SK-N-SH treated with all-trans-retinoic acid at 6 μM for 48 hours (cell line): ENCODE measurements at regions not wholly inside any gene's neighbourhood (a gene's known extent, or its start where the extent isn't known, plus 50 kb on each side); places are given as distances from the start of the nearest gene placed in this dataset.
A peak's percentile ranks its signal among the peaks of the same experiment; 100 is the strongest.

Experiments used
- ATAC-seq: fragments of 200-7000 bp; cut with Tn5 transposase; 3 replicates; pipeline ENCODE4 v1.9.1; 2020; ENCODE audit warnings: mild to moderate bottlenecking, moderate library complexity
- ARNTL ChIP-seq: fragments of 450-650 bp; formaldehyde crosslinking; IDR thresholded peaks from 2 replicates; pipeline ENCODE4 v1.5.0; 2020; ENCODE audit warnings: low read depth, mild to moderate bottlenecking, moderate library complexity, borderline replicate concordance
- CREB5 ChIP-seq: fragments of 250-450 bp; sonication (Bioruptor Pico); IDR thresholded peaks from 2 replicates; pipeline ENCODE4 v1.5.1; 2020; ENCODE audit warnings: low read depth, mild to moderate bottlenecking, moderate library complexity
- ISL1 ChIP-seq: fragments of 250-450 bp; sonication (Bioruptor Pico); IDR thresholded peaks from 2 replicates; pipeline ENCODE4 v2.1.2; 2022; ENCODE audit warnings: mild to moderate bottlenecking, moderate library complexity
- OSR1 ChIP-seq: fragments of 250-450 bp; sonication (Bioruptor Pico); IDR thresholded peaks from 2 replicates; pipeline ENCODE4 v1.8.0; 2022; ENCODE audit warnings: moderate library complexity, mild to moderate bottlenecking, inconsistent platforms
- PATZ1 ChIP-seq: fragments of 250-450 bp; sonication (Bioruptor Pico); IDR thresholded peaks from 2 replicates; pipeline ENCODE4 v1.8.0; 2020; ENCODE audit warnings: mild to moderate bottlenecking, moderate library complexity, borderline replicate concordance
- POU6F1 ChIP-seq: fragments of 250-450 bp; sonication (Bioruptor Pico); IDR thresholded peaks from 2 replicates; pipeline ENCODE4 v1.8.0; 2021; ENCODE audit warnings: low read depth, mild to moderate bottlenecking, moderate library complexity, borderline replicate concordance
- SNAI2 ChIP-seq: fragments of 250-450 bp; sonication (Bioruptor Pico); IDR thresholded peaks from 2 replicates; pipeline ENCODE4 v1.5.0; 2020; ENCODE audit warnings: mild to moderate bottlenecking, moderate library complexity
- TCF4 ChIP-seq: fragments of 250-450 bp; sonication (Bioruptor Pico); IDR thresholded peaks from 2 replicates; pipeline ENCODE4 v1.8.0; 2021; ENCODE audit warnings: mild to moderate bottlenecking, moderate library complexity, borderline replicate concordance
- TOX ChIP-seq: fragments of 250-450 bp; sonication (Bioruptor Pico); IDR thresholded peaks from 2 replicates; pipeline ENCODE4 v1.8.0; 2021; ENCODE audit warnings: mild to moderate bottlenecking, moderate library complexity, borderline replicate concordance
- TSHZ2 ChIP-seq: fragments of 250-450 bp; sonication (Bioruptor Pico); IDR thresholded peaks from 2 replicates; pipeline ENCODE4 v1.5.0; 2020; ENCODE audit warnings: mild to moderate bottlenecking, moderate library complexity
- ZC3H10 ChIP-seq: fragments of 250-450 bp; sonication (Bioruptor Pico); IDR thresholded peaks from 2 replicates; pipeline ENCODE4 v1.5.1; 2021; ENCODE audit warnings: mild to moderate bottlenecking, moderate library complexity
- ZNF565 ChIP-seq: fragments of 450-650 bp; formaldehyde crosslinking; conservative IDR thresholded peaks from 2 replicates; pipeline ENCODE4 v1.5.0; 2020; ENCODE audit warnings: low read depth, mild to moderate bottlenecking, moderate library complexity
- ZNF70 ChIP-seq: fragments of 450-650 bp; formaldehyde crosslinking; IDR thresholded peaks from 2 replicates; pipeline ENCODE4 v1.5.0; 2020; ENCODE audit warnings: mild to moderate bottlenecking, moderate library complexity
- ZNF8 ChIP-seq: fragments of 450-650 bp; formaldehyde crosslinking; IDR thresholded peaks from 2 replicates; pipeline ENCODE4 v1.5.0; 2020; ENCODE audit warnings: mild to moderate bottlenecking, moderate library complexity

GRCh38 chr15:62625429-62626033 is 417.0 kb upstream of the TPM1 start:
- peak; percentile 97 for ATAC-seq
- TF ChIP-seq ZNF565 (CRISPR knock-in tag) (no peak), TOX (CRISPR knock-in tag) (no peak), SNAI2 (CRISPR knock-in tag) (no peak), TCF4 (CRISPR knock-in tag) (peak; percentile 86), TSHZ2 (peak; percentile 79)
- TF ChIP-seq, all 23 proteins: peak for 2

- no peak for TF ChIP-seq POU6F1
- no peak for TF ChIP-seq ARNTL
- no peak for TF ChIP-seq ISL1 (CRISPR knock-in tag)
- TF ChIP-seq OSR1: no peak
- no peak for TF ChIP-seq ZNF8 (CRISPR knock-in tag)
- no peak for TF ChIP-seq CREB5 (CRISPR knock-in tag)
- TF ChIP-seq ZNF565 (CRISPR knock-in tag): no peak
- TF ChIP-seq TOX (CRISPR knock-in tag): no peak
- no peak for TF ChIP-seq ZNF70 (CRISPR knock-in tag)
- TF ChIP-seq TSHZ2: no peak
- no peak for TF ChIP-seq PATZ1
- no peak for ATAC-seq
Measured at GRCh38 chr15:62626903-62627302, 415.6 kb upstream of the TPM1 start.

- ATAC-seq: no peak
- TF ChIP-seq CREB5 (CRISPR knock-in tag) (no peak), ZNF8 (CRISPR knock-in tag) (no peak), PATZ1 (no peak), ZC3H10 (CRISPR knock-in tag) (no peak)
Measured at GRCh38 chr15:62631076-62631724, 411.3 kb upstream of the TPM1 start.
